ENCODE measurements at regions not wholly inside any gene's neighbourhood (a gene's known extent, or its start where the extent isn't known, plus 50 kb on each side); places are given as distances from the start of the nearest gene placed in this dataset.
"Not testable (repeated sequence)": the region's sequence is repeated elsewhere in the genome, so short reads cannot be mapped to it uniquely, and the experiment has no call there.

DNA sequence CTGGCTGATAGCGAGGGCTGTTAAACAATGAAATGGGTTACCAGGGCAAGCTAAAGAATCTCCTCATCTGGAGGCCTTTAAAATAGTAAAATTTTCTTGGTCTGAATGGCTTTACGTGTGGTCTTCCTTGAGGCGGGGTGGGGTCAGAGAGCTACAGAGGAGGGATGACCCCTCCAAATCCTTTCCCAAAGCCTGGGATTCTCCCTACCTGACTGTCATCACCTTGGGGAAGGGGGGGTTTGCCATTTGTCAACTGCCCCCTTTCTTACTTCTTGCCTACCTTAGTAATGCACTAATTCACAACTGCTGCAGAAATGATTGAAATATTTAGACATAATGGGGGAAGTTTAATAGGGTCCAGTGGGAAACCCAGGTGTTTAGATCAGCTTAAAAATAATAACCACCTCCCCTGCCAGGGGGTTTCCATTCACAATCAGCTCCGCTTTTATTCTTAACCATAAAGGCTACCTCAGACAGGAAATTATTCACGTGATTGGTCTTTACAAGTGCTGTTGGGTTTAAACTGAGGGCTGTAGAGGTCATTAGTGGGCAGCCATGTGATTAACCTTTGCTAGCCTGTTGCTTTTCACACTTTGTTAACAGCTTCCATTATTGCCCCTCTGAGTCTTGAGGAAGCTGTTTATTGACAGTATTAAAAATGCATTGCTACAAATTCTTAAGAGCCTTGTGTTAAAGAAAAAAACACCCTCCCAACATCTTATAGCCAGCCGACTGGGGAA lies 276.5 kb upstream of the ATP11B start:
- DNase-seq (no peak), ATAC-seq (no peak)
- no peaks in the 10 kb centered on the region for H3K9me3 ChIP-seq (ENCODE audit: control insufficient read depth, low read length)
- WGBS, result 77% methylated on average over 6 of the region's 6 CpGs
- H3K27me3 ChIP-seq (ENCODE audit: control insufficient read depth, insufficient read depth), result no peaks in the 10 kb centered on the region
- no peak overlapping the region for H3K27ac ChIP-seq (ENCODE audit: low read length)
- intact Hi-C loops (cut with DNase I), result no loop called here
- H3K4me3 ChIP-seq (ENCODE audit: low read length), result no peak overlapping the region
- no peaks in the 10 kb centered on the region for H3K4me1 ChIP-seq (ENCODE audit: control insufficient read depth, insufficient read depth, low read length)

DNA sequence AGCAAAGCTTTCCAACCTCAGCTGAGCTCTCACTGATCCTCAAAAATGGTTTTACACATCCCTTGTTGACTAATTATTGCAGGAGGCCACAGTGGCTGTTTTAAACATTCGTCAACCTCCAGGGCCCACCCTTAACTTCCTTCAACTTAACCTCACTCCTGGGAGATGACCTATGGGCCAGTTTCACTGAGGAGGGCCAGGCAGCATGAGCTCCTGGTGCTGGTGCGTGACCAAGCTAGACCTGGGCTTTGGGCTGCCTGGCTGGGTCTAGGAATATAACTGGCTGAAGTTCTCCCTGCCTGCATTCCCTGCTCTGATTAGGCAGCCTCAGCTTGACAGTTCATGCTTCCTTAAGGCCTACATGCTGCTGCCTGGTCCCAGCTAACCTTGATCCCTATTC lies 273.7 kb upstream of the ATP11B start:
- H3K4me3 ChIP-seq (ENCODE audit: low read length), result no peak overlapping the region
- H3K4me1 ChIP-seq (ENCODE audit: control insufficient read depth, insufficient read depth, low read length), result no peaks in the 10 kb centered on the region
- intact Hi-C loops (cut with DNase I), result no loop called here
- DNase-seq (no peak), ATAC-seq (no peak)
- 81% methylated on average over 2 of the region's 2 CpGs for WGBS
- H3K9me3 ChIP-seq (ENCODE audit: control insufficient read depth, low read length), result no peaks in the 10 kb centered on the region
- H3K27me3 ChIP-seq (ENCODE audit: control insufficient read depth, insufficient read depth), result no peaks in the 10 kb centered on the region
- no peak overlapping the region for H3K27ac ChIP-seq (ENCODE audit: low read length)

DNA sequence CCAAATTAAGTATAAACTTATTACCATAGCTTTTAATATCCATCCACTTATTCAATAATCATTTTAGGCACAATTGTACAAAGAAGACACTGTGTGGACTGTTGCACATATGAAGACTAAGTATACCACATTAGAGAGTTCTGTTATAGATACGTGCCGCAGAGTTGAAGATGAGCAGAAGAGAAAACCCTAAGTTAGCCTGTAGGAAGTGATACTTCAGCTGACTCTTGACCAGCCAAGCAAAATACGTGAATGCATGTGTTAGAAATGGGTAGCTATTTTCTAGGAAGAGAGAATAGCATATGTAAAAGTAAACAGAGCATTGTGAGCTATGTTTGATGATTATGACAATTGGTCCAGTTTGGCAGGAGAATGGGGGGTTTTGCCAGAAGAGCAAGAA lies 272.0 kb upstream of the ATP11B start:
- no peak overlapping the region for H3K4me3 ChIP-seq (ENCODE audit: low read length)
- H3K9me3 ChIP-seq (ENCODE audit: control insufficient read depth, low read length), result no peaks in the 10 kb centered on the region
- WGBS, result 91% methylated on average over 3 of the region's 3 CpGs
- intact Hi-C loops (cut with DNase I), result no loop called here
- no peaks in the 10 kb centered on the region for H3K4me1 ChIP-seq (ENCODE audit: control insufficient read depth, insufficient read depth, low read length)
- DNase-seq (no peak), ATAC-seq (no peak)
- H3K27ac ChIP-seq (ENCODE audit: low read length), result no peak overlapping the region
- no peaks in the 10 kb centered on the region for H3K27me3 ChIP-seq (ENCODE audit: control insufficient read depth, insufficient read depth)

GRCh38 chr3:182523424-182523823 lies 269.9 kb upstream of the ATP11B start:
- H3K27ac ChIP-seq (ENCODE audit: low read length); H3K4me1 ChIP-seq (ENCODE audit: control insufficient read depth, insufficient read depth, low read length); H3K4me3 ChIP-seq (ENCODE audit: low read length); intact Hi-C loops (cut with DNase I); ATAC-seq; H3K27me3 ChIP-seq (ENCODE audit: control insufficient read depth, insufficient read depth); DNase-seq; H3K9me3 ChIP-seq (ENCODE audit: control insufficient read depth, low read length): not testable (repeated sequence)
- 86% methylated on average over 3 of the region's 3 CpGs for whole genome bisulfite sequencing

GRCh38 chr3:182523836-182524235 lies 269.5 kb upstream of the ATP11B start:
- WGBS, result 83% methylated on average over 2 of the region's 2 CpGs

GRCh38 chr3:182524711-182525401 lies 268.4 kb upstream of the ATP11B start:
- H3K27ac ChIP-seq (ENCODE audit: low read length), result no peak overlapping the region
- WGBS, result 79% methylated on average over 5 of the region's 5 CpGs
- H3K27me3 ChIP-seq (ENCODE audit: control insufficient read depth, insufficient read depth), result no peaks in the 10 kb centered on the region
- intact Hi-C loops (cut with DNase I), result no loop called here
- ATAC-seq, result no peak
- H3K4me1 ChIP-seq (ENCODE audit: control insufficient read depth, insufficient read depth, low read length), result no peaks in the 10 kb centered on the region
- no peak overlapping the region for H3K4me3 ChIP-seq (ENCODE audit: low read length)
- DNase-seq, result no peak
- no peaks in the 10 kb centered on the region for H3K9me3 ChIP-seq (ENCODE audit: control insufficient read depth, low read length)

More at GRCh38 chr3:182523836-182524235, 269.5 kb upstream of the ATP11B start:
- Histone ChIP-seq H3K4me3 (ENCODE audit: low read length) (no peak overlapping the region), H3K27me3 (ENCODE audit: control insufficient read depth, insufficient read depth) (no peaks in the 10 kb centered on the region), H3K4me1 (ENCODE audit: control insufficient read depth, insufficient read depth, low read length) (no peaks in the 10 kb centered on the region), H3K9me3 (ENCODE audit: control insufficient read depth, low read length) (no peaks in the 10 kb centered on the region), H3K27ac (ENCODE audit: low read length) (no peak overlapping the region)
- intact Hi-C loops (cut with DNase I), result no loop called here
- ATAC-seq, result no peak
- no peak for DNase-seq

DNA sequence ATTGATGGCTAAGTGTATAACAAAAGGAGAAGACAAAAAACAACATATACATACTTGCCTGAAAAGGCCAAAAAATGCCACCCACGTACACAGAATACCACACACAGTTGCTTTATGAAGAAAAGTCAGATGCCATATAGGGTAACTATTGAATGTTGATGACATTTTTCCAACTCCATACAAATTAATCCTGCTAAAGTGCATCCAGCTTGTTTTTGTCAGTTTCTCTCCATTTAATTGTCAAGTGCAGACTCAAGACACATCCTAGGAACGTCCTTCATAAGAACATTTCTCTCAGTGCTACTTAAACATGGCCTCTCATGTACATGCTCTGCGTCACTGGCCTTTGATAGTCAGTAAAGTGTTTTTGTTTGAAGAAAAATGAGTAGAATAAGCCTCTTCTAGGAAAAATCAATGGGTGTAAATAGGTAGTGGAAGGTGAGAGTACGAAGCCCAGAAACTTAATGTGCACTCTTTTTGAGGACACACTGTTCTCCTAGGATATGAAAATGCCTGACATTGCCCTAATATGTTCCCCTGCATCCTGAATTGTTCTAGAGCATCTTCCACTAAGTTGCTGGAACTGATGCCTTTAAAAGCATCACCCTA lies 267.4 kb upstream of the ATP11B start:
- intact Hi-C loops (cut with DNase I), result no loop called here

GRCh38 chr3:182527745-182528144 lies 265.6 kb upstream of the ATP11B start:
- Histone ChIP-seq H3K27ac (ENCODE audit: low read length) (no peak overlapping the region), H3K4me1 (ENCODE audit: control insufficient read depth, insufficient read depth, low read length) (no peaks in the 10 kb centered on the region), H3K4me3 (ENCODE audit: low read length) (no peak overlapping the region), H3K27me3 (ENCODE audit: control insufficient read depth, insufficient read depth) (no peaks in the 10 kb centered on the region), H3K9me3 (ENCODE audit: control insufficient read depth, low read length) (no peaks in the 10 kb centered on the region)
- ATAC-seq (no peak), DNase-seq (no peak)
- intact Hi-C loops (cut with DNase I), result no loop called here

More for the DNA sequence above, 267.4 kb upstream of the ATP11B start:
- no peaks in the 10 kb centered on the region for H3K9me3 ChIP-seq (ENCODE audit: control insufficient read depth, low read length)
- no peaks in the 10 kb centered on the region for H3K27me3 ChIP-seq (ENCODE audit: control insufficient read depth, insufficient read depth)
- no peaks in the 10 kb centered on the region for H3K4me1 ChIP-seq (ENCODE audit: control insufficient read depth, insufficient read depth, low read length)
- ATAC-seq, result no peak
- no peak for DNase-seq
- H3K4me3 ChIP-seq (ENCODE audit: low read length), result no peak overlapping the region
- H3K27ac ChIP-seq (ENCODE audit: low read length), result no peak overlapping the region
- 70% methylated on average over 4 of the region's 4 CpGs for WGBS

DNA sequence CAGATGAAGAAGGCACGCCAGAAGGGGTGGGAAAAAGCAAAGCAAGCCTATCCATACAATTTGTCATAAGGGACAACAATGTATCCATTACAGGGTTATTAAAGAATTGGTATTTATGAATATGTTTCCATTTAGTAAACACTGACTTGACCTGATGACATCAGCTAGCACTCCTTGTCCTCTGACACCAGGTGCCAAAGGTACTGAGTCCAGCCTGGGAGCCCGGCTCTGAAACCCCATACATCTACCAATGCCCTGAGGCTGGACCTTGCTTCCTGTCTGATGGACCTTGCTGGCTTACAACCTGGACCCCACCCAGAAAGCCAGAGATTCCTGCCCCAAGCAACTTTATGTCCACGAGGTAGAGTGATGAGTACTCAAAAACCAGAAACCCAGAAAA lies 263.0 kb upstream of the ATP11B start:
- DNase-seq (no peak), ATAC-seq (no peak)
- intact Hi-C loops (cut with DNase I), result no loop called here
- Histone ChIP-seq H3K27me3 (ENCODE audit: control insufficient read depth, insufficient read depth) (no peaks in the 10 kb centered on the region), H3K27ac (ENCODE audit: low read length) (no peak overlapping the region), H3K4me3 (ENCODE audit: low read length) (no peak overlapping the region), H3K4me1 (ENCODE audit: control insufficient read depth, insufficient read depth, low read length) (no peaks in the 10 kb centered on the region), H3K9me3 (ENCODE audit: control insufficient read depth, low read length) (no peaks in the 10 kb centered on the region)
- WGBS, result 77% methylated on average over 3 of the region's 3 CpGs

DNA sequence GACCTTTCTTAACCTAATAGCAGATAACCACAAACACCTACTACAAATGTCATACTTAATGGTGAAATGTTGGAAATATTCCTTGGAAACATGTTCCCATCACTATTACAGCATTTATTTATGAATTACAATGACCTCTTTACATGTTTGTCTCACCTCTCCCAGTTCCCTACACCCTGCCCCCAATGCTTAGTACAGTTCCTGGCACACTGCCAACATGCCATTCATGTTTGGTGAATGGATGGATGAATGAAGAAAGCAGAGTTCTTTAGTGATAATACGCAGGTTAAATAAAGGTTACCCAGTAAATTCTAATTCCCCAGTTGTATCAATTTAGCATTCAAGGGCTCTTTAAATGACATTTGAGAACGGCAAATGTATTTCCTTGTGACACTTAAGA lies 259.9 kb upstream of the ATP11B start:
- Histone ChIP-seq H3K27me3 (ENCODE audit: control insufficient read depth, insufficient read depth) (no peaks in the 10 kb centered on the region), H3K4me1 (ENCODE audit: control insufficient read depth, insufficient read depth, low read length) (no peaks in the 10 kb centered on the region), H3K9me3 (ENCODE audit: control insufficient read depth, low read length) (no peaks in the 10 kb centered on the region), H3K4me3 (ENCODE audit: low read length) (no peak overlapping the region), H3K27ac (ENCODE audit: low read length) (no peak overlapping the region)
- intact Hi-C loops (cut with DNase I), result no loop called here
- 37% methylated on average over 2 of the region's 2 CpGs for WGBS
- DNase-seq, result no peak
- ATAC-seq, result no peak

DNA sequence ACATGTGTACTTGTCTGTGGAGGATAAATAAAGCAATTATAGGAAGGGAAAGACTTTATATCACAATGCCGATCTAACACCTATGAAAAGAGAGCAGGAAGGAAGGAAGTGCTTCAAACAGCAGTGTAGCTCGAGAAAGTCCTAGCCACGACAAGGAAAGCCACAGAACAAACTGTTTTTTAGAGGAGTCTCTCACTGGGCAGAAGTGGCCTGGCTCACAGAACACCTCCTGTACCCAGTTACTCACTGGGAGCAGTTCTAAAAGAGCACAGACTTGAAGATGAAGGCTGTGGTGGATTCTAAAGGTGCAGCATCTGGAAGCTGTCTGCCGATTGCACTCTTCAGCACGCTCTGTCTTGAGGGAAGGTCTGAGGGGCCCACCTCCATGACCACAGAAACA lies 248.8 kb upstream of the ATP11B start:
- WGBS, result 75% methylated on average over 5 of the region's 5 CpGs
- Histone ChIP-seq H3K27me3 (ENCODE audit: control insufficient read depth, insufficient read depth) (no peaks in the 10 kb centered on the region), H3K27ac (ENCODE audit: low read length) (no peak overlapping the region), H3K9me3 (ENCODE audit: control insufficient read depth, low read length) (no peaks in the 10 kb centered on the region), H3K4me3 (ENCODE audit: low read length) (no peak overlapping the region), H3K4me1 (ENCODE audit: control insufficient read depth, insufficient read depth, low read length) (no peaks in the 10 kb centered on the region)
- ATAC-seq, result no peak
- DNase-seq, result no peak
- intact Hi-C loops (cut with DNase I), result no loop called here
